ENCODE measurements at regions not wholly inside any gene's neighbourhood (a gene's known extent, or its start where the extent isn't known, plus 50 kb on each side); places are given as distances from the start of the nearest gene placed in this dataset.

DNA sequence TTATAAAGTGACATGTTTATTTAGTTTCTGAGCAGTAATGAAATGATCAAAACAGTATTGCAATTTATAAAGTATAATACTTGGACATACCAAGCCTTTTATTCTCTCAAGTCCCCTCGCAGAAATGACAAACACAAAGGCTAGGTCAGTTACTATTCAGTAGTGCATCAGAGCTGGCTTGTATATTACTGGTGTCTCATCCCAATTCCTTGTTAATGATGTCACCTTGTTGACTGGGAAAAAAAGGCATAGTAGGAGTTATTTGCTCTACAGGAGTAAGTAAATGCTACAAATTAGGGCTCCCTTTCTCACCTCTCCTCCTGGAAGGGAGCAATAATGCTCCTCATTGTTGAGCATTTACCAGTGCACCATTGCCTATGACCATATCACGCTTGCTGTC is 317.6 kb downstream of the CHL1 start:
- no peak for TF ChIP-seq GATA2 (IDR thresholded peaks at IDR 0.05; ENCODE audit: low read depth, low read length)
- TF ChIP-seq GATA3 (IDR thresholded peaks at IDR 0.05; ENCODE audit: low read depth, low read length), result no peak

Measured in SH-SY5Y (cell line).